ENCODE measurements at regions not wholly inside any gene's neighbourhood (a gene's known extent, or its start where the extent isn't known, plus 50 kb on each side); places are given as distances from the start of the nearest gene placed in this dataset.

DNA sequence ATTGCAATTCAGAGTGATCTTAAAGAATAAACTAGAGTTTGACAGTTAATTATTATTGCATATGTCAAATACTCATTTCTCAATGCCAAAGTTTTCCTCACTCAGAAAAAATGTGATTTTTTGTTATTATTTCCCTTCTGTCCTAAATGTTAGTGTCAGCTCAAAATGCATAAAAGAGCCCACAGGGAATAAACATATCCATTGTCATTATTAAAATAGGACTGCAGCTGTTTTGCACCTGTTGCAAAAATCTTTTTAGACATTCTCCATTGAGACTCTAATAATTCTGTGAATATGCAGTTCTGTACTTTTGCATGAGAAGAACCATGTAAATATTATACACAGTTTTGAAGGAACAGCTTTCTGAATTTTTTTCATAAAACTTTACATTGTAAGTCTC is 540.0 kb upstream of the SLC39A10 start:
- TF ChIP-seq EZH2phosphoT487 (IDR thresholded peaks at IDR 0.05; ENCODE audit: borderline replicate concordance, low read depth) (no peak), CTCF (IDR thresholded peaks at IDR 0.05) (no peak), NFIC (IDR thresholded peaks at IDR 0.05; ENCODE audit: borderline replicate concordance) (no peak), POLR2AphosphoS5 (IDR thresholded peaks at IDR 0.05; ENCODE audit: low read depth, low read length) (no peak), RFX5 (IDR thresholded peaks at IDR 0.05; ENCODE audit: low read length) (no peak), RAD21 (IDR thresholded peaks at IDR 0.05; ENCODE audit: low read length) (no peak), TAF1 (IDR thresholded peaks at IDR 0.05; ENCODE audit: borderline replicate concordance, low read depth, low read length) (no peak), TCF12 (IDR thresholded peaks at IDR 0.05) (no peak)
- TF ChIP-seq, protein P1, sequence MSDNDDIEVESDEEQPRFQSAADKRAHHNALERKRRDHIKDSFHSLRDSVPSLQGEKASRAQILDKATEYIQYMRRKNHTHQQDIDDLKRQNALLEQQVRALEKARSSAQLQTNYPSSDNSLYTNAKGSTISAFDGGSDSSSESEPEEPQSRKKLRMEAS (IDR thresholded peaks at IDR 0.05; ENCODE audit: low read depth) = no peak
- TF ChIP-seq, protein P2, sequence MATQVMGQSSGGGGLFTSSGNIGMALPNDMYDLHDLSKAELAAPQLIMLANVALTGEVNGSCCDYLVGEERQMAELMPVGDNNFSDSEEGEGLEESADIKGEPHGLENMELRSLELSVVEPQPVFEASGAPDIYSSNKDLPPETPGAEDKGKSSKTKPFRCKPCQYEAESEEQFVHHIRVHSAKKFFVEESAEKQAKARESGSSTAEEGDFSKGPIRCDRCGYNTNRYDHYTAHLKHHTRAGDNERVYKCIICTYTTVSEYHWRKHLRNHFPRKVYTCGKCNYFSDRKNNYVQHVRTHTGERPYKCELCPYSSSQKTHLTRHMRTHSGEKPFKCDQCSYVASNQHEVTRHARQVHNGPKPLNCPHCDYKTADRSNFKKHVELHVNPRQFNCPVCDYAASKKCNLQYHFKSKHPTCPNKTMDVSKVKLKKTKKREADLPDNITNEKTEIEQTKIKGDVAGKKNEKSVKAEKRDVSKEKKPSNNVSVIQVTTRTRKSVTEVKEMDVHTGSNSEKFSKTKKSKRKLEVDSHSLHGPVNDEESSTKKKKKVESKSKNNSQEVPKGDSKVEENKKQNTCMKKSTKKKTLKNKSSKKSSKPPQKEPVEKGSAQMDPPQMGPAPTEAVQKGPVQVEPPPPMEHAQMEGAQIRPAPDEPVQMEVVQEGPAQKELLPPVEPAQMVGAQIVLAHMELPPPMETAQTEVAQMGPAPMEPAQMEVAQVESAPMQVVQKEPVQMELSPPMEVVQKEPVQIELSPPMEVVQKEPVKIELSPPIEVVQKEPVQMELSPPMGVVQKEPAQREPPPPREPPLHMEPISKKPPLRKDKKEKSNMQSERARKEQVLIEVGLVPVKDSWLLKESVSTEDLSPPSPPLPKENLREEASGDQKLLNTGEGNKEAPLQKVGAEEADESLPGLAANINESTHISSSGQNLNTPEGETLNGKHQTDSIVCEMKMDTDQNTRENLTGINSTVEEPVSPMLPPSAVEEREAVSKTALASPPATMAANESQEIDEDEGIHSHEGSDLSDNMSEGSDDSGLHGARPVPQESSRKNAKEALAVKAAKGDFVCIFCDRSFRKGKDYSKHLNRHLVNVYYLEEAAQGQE (IDR thresholded peaks at IDR 0.05; ENCODE audit: low read depth, low read length) = no peak
